ENCODE measurements at regions not wholly inside any gene's neighbourhood (a gene's known extent, or its start where the extent isn't known, plus 50 kb on each side); places are given as distances from the start of the nearest gene placed in this dataset.

GRCh38 chr2:38509947-38510326 lies 92.8 kb downstream of the HNRNPLL start:
- ATAC-seq (no peak), DNase-seq (no peak)
- intact Hi-C loops (cut with micrococcal nuclease), result no loop called here

GRCh38 chr2:38509314-38509946 lies 93.3 kb downstream of the HNRNPLL start:
- DNase-seq (no peak), ATAC-seq (no peak)
- intact Hi-C loops (cut with micrococcal nuclease), result no loop called here

- intact Hi-C loops (cut with micrococcal nuclease), result no loop called here
- DNase-seq (peak; percentile 86), ATAC-seq (peak; percentile 91)
Measured at GRCh38 chr2:38508311-38509039, 94.3 kb downstream of the HNRNPLL start.

- ATAC-seq, result no peak
- intact Hi-C loops (cut with micrococcal nuclease), result no loop called here
- DNase-seq, result no peak
Measured at GRCh38 chr2:38507712-38508111, 95.0 kb downstream of the HNRNPLL start.

- DNase-seq (peak; percentile 55), ATAC-seq (peak; percentile 75)
- intact Hi-C loops (cut with micrococcal nuclease), result no loop called here
Measured at GRCh38 chr2:38505779-38506178, 96.9 kb downstream of the HNRNPLL start.

GRCh38 chr2:38504169-38504568 lies 98.6 kb downstream of the HNRNPLL start:
- ATAC-seq, result no peak
- intact Hi-C loops (cut with micrococcal nuclease), result no loop called here

GRCh38 chr2:38502107-38502506 lies 100.6 kb downstream of the HNRNPLL start:
- ATAC-seq, result no peak
- intact Hi-C loops (cut with micrococcal nuclease), result no loop called here

More at GRCh38 chr2:38504169-38504568, 98.6 kb downstream of the HNRNPLL start:
- no peak for DNase-seq

GRCh38 chr2:38500283-38500634 lies 102.5 kb downstream of the HNRNPLL start:
- peak; percentile 8 for ATAC-seq
- DNase-seq, result no peak
- intact Hi-C loops (cut with micrococcal nuclease), result no loop called here

More at GRCh38 chr2:38502107-38502506, 100.6 kb downstream of the HNRNPLL start:
- no peak for DNase-seq

- intact Hi-C loops (cut with micrococcal nuclease), result no loop called here
- ATAC-seq, result peak; percentile 62
- DNase-seq, result peak; percentile 49
Measured at GRCh38 chr2:38499548-38500282, 103.0 kb downstream of the HNRNPLL start.

GRCh38 chr2:38498045-38498481 lies 104.7 kb downstream of the HNRNPLL start:
- ATAC-seq, result peak; percentile 78
- peak; percentile 44 for DNase-seq
- intact Hi-C loops (cut with micrococcal nuclease), result no loop called here

- intact Hi-C loops (cut with micrococcal nuclease), result no loop called here
- ATAC-seq (no peak), DNase-seq (no peak)
Measured at GRCh38 chr2:38497670-38498037, 105.1 kb downstream of the HNRNPLL start.

- peak; percentile 69 for DNase-seq
- intact Hi-C loops (cut with micrococcal nuclease), result no loop called here
- peak; percentile 70 for ATAC-seq
Measured at GRCh38 chr2:38496927-38497669, 105.6 kb downstream of the HNRNPLL start.

- intact Hi-C loops (cut with micrococcal nuclease), result no loop called here
- no peak for ATAC-seq
- DNase-seq, result no peak
Measured at GRCh38 chr2:38495880-38496279, 106.8 kb downstream of the HNRNPLL start.

GRCh38 chr2:38494394-38494793 lies 108.3 kb downstream of the HNRNPLL start:
- ATAC-seq (no peak), DNase-seq (no peak)
- intact Hi-C loops (cut with micrococcal nuclease), result no loop called here

- DNase-seq (no peak), ATAC-seq (no peak)
- intact Hi-C loops (cut with micrococcal nuclease), result no loop called here
Measured at GRCh38 chr2:38492042-38492615, 110.6 kb downstream of the HNRNPLL start.

- intact Hi-C loops (cut with micrococcal nuclease), result no loop called here
- no peak for DNase-seq
- no peak for ATAC-seq
Measured at GRCh38 chr2:38491436-38491835, 111.3 kb downstream of the HNRNPLL start.

GRCh38 chr2:38489846-38490245 lies 112.8 kb upstream of the ATL2 start:
- intact Hi-C loops (cut with micrococcal nuclease), result no loop called here
- DNase-seq (no peak), ATAC-seq (no peak)

GRCh38 chr2:38487852-38488251 lies 110.8 kb upstream of the ATL2 start:
- intact Hi-C loops (cut with micrococcal nuclease), result no loop called here
- DNase-seq, result no peak
- no peak for ATAC-seq

Data from left ventricle myocardium superior (tissue), 1 donor.